K562 (cell line): ENCODE measurements at regions not wholly inside any gene's neighbourhood (a gene's known extent, or its start where the extent isn't known, plus 50 kb on each side); places are given as distances from the start of the nearest gene placed in this dataset.

Experiments used
- ADNP ChIP-seq: fragments of 200-800 bp; sonication (Bioruptor generic); IDR thresholded peaks from 2 replicates; pipeline ENCODE4 v1.6.1; 2016; ENCODE audit warnings: missing genetic modification characterization, missing compliant biosample characterization
- ASH1L ChIP-seq: fragments of 450-650 bp; IDR thresholded peaks from 2 replicates; pipeline ENCODE4 v1.6.1; 2018; ENCODE audit warnings: borderline replicate concordance, mild to moderate bottlenecking, low read depth; ENCODE audit not compliant: partially characterized antibody
- DDX20 ChIP-seq: fragments of 450-650 bp; IDR thresholded peaks from 2 replicates; pipeline ENCODE4 v1.6.1; 2016; ENCODE audit warnings: missing genetic modification characterization, low read depth, mild to moderate bottlenecking, missing compliant biosample characterization, moderate library complexity
- ELF2 ChIP-seq: fragments of 250-450 bp; sonication (Bioruptor Pico); IDR thresholded peaks from 2 replicates; pipeline ENCODE4 v1.5.0; 2021; ENCODE audit warnings: mild to moderate bottlenecking
- ESRRB ChIP-seq: fragments of 250-450 bp; sonication (Bioruptor Pico); IDR thresholded peaks from 2 replicates; pipeline ENCODE4 v1.5.0; 2020; ENCODE audit warnings: mild to moderate bottlenecking, moderate library complexity, borderline replicate concordance
- ETV1 ChIP-seq: fragments of 450-650 bp; conservative IDR thresholded peaks from 2 replicates; pipeline ENCODE4 v1.6.1; 2016; ENCODE audit warnings: missing genetic modification characterization, control low read depth, low read depth, missing compliant biosample characterization
- HNRNPLL ChIP-seq: fragments of 200-400 bp; formaldehyde crosslinking; IDR thresholded peaks from 2 replicates; pipeline ENCODE4 v1.6.1; 2017; ENCODE audit warnings: low read length, low read depth, mild to moderate bottlenecking; ENCODE audit not compliant: poor library complexity, severe bottlenecking
- POLR3A ChIP-seq: IDR thresholded peaks from 2 replicates; pipeline ENCODE4 v1.6.1; 2011; ENCODE audit warnings: borderline replicate concordance, mild to moderate bottlenecking, moderate library complexity; ENCODE audit not compliant: insufficient read length, insufficient read depth; ENCODE audit errors: extremely low read depth
- PTRF ChIP-seq: fragments of 450-650 bp; IDR thresholded peaks from 2 replicates; pipeline ENCODE4 v1.6.1; 2016; ENCODE audit warnings: mild to moderate bottlenecking, missing genetic modification characterization, missing compliant biosample characterization
- SLC30A9 ChIP-seq: fragments of 250-450 bp; sonication (Bioruptor Pico); IDR thresholded peaks from 2 replicates; pipeline ENCODE4 v1.8.0; 2022; ENCODE audit warnings: mild to moderate bottlenecking, moderate library complexity
- SP2 ChIP-seq: IDR thresholded peaks from 2 replicates; pipeline ENCODE4 v1.6.1; 2011; ENCODE audit warnings: mild to moderate bottlenecking, low read depth, low read length, moderate library complexity; ENCODE audit not compliant: poor library complexity, severe bottlenecking; ENCODE audit errors: extremely low read depth
- SRSF7 ChIP-seq: fragments of 200-400 bp; formaldehyde crosslinking; optimal IDR thresholded peaks from 2 replicates; pipeline ENCODE3; 2017; ENCODE audit warnings: mild to moderate bottlenecking, low read depth, low read length
- ZC3H11A ChIP-seq: IDR thresholded peaks from 2 replicates; pipeline ENCODE4 v1.6.1; 2012; ENCODE audit warnings: low read depth, low read length, improper control_type of control experiment
- ZFP36 ChIP-seq: fragments of 150-350 bp; IDR thresholded peaks from 2 replicates; pipeline ENCODE4 v1.6.1; 2018; ENCODE audit warnings: low read length, low read depth; ENCODE audit not compliant: partially characterized antibody
- ZNF785 ChIP-seq: fragments of 250-450 bp; sonication (Bioruptor Pico); IDR thresholded peaks from 2 replicates; pipeline ENCODE4 v1.4.0; 2020; ENCODE audit warnings: mild to moderate bottlenecking
- TF ChIP-seq, protein P1 (sequence below): IDR thresholded peaks from 2 replicates; pipeline ENCODE4 v1.6.1; 2011; ENCODE audit not compliant: insufficient read length; ENCODE audit errors: extremely low read depth
- TF ChIP-seq, protein P2 (sequence below): fragments of 250-450 bp; sonication (Bioruptor Pico); IDR thresholded peaks from 2 replicates; pipeline ENCODE4 v1.8.0; 2022; ENCODE audit warnings: inconsistent platforms
- TF ChIP-seq, protein P3 (sequence below): fragments of 250-450 bp; sonication (Bioruptor Pico); IDR thresholded peaks from 2 replicates; pipeline ENCODE4 v1.9.0; 2021; ENCODE audit warnings: mild to moderate bottlenecking, inconsistent platforms
- TF ChIP-seq, protein P4 (sequence below): fragments of 450-650 bp; formaldehyde crosslinking; IDR thresholded peaks from 2 replicates; pipeline ENCODE4 v1.4.0; 2020; ENCODE audit warnings: mild to moderate bottlenecking, moderate library complexity
- TF ChIP-seq, protein P5 (sequence below): IDR thresholded peaks from 2 replicates; pipeline ENCODE4 v1.6.1; 2016; ENCODE audit warnings: missing genetic modification characterization, missing compliant biosample characterization

DNA sequence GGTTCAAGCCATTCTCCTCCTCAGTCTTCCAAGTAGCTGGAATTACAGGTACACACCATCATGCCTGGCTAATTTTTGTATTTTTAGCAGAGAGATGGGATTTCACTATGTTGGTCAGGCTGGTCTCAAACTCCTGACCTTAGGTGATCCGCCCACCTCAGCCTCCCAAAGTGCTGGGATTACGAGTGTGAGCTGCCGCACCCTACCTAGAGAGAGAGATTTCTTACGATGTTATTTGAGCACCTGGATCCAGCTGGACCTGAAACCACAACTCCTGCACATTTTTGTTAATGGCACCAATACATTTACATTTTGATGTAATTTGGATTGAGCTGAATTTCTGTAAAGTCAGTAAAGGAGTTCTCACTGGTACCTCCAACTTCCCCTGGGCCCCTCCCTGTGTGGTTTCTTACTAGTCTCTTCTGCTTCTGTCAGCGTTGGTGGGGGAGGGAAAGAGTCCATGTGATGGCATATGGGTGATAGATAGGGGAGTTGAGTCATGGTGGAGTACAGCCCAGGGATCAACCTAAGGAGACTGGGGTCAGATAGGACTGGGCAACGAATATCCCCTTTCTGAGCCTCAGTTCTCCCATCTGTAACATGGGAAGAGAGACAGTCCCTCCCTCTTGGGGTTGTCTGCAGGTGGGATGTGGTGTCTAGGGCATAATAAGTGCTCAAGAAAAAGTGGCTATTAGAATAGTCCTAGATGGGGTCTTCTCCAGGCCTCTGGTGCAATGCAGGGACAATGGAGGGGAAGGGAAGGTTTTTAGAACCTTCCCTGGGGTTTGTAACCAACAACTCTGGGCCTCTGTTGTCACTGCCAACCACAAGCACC is 83.3 kb upstream of the MED13L start (continued):
- TF ChIP-seq POLR3A (no peak), ZFP36 (no peak), ASH1L (no peak), SP2 (no peak), HNRNPLL (no peak), ZNF785 (no peak), ADNP (tag) (peak; percentile 65; the same call in 1 of the 2 replicates), ELF2 (CRISPR knock-in tag) (no peak), ZC3H11A (no peak), ETV1 (tag) (no peak), ESRRB (no peak), PTRF (no peak), DDX20 (no peak), SRSF7 (no peak), SLC30A9 (CRISPR knock-in tag) (no peak)
- TF ChIP-seq, protein P1, sequence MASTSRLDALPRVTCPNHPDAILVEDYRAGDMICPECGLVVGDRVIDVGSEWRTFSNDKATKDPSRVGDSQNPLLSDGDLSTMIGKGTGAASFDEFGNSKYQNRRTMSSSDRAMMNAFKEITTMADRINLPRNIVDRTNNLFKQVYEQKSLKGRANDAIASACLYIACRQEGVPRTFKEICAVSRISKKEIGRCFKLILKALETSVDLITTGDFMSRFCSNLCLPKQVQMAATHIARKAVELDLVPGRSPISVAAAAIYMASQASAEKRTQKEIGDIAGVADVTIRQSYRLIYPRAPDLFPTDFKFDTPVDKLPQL: no peak
- TF ChIP-seq, protein P2, sequence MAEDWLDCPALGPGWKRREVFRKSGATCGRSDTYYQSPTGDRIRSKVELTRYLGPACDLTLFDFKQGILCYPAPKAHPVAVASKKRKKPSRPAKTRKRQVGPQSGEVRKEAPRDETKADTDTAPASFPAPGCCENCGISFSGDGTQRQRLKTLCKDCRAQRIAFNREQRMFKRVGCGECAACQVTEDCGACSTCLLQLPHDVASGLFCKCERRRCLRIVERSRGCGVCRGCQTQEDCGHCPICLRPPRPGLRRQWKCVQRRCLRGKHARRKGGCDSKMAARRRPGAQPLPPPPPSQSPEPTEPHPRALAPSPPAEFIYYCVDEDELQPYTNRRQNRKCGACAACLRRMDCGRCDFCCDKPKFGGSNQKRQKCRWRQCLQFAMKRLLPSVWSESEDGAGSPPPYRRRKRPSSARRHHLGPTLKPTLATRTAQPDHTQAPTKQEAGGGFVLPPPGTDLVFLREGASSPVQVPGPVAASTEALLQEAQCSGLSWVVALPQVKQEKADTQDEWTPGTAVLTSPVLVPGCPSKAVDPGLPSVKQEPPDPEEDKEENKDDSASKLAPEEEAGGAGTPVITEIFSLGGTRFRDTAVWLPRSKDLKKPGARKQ (CRISPR knock-in tag): no peak
- TF ChIP-seq, protein P3, sequence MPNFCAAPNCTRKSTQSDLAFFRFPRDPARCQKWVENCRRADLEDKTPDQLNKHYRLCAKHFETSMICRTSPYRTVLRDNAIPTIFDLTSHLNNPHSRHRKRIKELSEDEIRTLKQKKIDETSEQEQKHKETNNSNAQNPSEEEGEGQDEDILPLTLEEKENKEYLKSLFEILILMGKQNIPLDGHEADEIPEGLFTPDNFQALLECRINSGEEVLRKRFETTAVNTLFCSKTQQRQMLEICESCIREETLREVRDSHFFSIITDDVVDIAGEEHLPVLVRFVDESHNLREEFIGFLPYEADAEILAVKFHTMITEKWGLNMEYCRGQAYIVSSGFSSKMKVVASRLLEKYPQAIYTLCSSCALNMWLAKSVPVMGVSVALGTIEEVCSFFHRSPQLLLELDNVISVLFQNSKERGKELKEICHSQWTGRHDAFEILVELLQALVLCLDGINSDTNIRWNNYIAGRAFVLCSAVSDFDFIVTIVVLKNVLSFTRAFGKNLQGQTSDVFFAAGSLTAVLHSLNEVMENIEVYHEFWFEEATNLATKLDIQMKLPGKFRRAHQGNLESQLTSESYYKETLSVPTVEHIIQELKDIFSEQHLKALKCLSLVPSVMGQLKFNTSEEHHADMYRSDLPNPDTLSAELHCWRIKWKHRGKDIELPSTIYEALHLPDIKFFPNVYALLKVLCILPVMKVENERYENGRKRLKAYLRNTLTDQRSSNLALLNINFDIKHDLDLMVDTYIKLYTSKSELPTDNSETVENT (CRISPR knock-in tag): no peak
- TF ChIP-seq, protein P4, sequence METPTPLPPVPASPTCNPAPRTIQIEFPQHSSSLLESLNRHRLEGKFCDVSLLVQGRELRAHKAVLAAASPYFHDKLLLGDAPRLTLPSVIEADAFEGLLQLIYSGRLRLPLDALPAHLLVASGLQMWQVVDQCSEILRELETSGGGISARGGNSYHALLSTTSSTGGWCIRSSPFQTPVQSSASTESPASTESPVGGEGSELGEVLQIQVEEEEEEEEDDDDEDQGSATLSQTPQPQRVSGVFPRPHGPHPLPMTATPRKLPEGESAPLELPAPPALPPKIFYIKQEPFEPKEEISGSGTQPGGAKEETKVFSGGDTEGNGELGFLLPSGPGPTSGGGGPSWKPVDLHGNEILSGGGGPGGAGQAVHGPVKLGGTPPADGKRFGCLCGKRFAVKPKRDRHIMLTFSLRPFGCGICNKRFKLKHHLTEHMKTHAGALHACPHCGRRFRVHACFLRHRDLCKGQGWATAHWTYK (CRISPR knock-in tag): no peak
- TF ChIP-seq, protein P5, sequence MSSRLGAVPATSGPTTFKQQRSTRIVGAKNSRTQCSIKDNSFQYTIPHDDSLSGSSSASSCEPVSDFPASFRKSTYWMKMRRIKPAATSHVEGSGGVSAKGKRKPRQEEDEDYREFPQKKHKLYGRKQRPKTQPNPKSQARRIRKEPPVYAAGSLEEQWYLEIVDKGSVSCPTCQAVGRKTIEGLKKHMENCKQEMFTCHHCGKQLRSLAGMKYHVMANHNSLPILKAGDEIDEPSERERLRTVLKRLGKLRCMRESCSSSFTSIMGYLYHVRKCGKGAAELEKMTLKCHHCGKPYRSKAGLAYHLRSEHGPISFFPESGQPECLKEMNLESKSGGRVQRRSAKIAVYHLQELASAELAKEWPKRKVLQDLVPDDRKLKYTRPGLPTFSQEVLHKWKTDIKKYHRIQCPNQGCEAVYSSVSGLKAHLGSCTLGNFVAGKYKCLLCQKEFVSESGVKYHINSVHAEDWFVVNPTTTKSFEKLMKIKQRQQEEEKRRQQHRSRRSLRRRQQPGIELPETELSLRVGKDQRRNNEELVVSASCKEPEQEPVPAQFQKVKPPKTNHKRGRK: no peak
